ENCODE measurements at regions not wholly inside any gene's neighbourhood (a gene's known extent, or its start where the extent isn't known, plus 50 kb on each side); places are given as distances from the start of the nearest gene placed in this dataset.
"Not testable (repeated sequence)": the region's sequence is repeated elsewhere in the genome, so short reads cannot be mapped to it uniquely, and the experiment has no call there.

DNA sequence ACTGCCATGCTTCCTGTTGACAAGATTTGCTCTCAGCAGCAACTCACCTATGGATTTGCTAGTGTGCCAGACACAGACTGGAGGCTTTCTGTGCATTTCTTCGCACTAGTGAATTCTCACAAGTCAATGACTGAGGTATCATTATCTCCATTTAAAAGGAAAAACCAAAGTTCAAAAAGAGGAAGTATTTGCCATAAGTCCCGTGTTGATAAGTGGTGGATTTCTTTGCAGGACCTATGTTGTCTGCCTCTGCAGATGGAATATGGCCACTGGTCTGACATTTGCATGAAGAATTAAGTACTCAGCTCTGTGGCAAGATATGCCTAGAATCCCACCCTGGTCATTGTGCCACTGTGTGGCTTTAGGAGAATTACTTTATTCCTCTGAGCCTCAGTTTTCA is 299.6 kb downstream of the PAX3 start:
- no peaks in the 10 kb centered on the region for H3K4me1 Mint-ChIP-seq (ENCODE audit: low read depth)

DNA sequence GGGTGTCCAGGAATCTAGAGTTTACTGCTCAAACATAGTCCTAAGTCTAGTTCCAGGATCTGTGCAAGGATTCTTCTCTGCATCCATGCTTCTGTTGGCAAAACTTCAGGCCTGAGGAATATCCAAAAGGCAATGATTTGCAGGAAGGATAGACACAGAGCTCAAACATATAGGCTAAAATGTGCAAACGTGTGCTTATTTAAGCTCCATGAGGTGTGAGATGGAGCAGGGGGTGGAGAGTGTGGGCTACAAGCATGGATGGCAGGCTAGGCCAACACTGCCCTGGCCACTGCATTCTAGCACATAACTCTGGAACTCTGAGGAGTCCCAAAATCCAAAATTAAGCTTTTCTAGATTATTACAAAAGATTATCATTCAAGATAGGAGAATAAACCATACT is 301.1 kb downstream of the PAX3 start:
- no peak for DNase-seq
- H3K4me1 Mint-ChIP-seq (ENCODE audit: low read depth), result no peaks in the 10 kb centered on the region
- peaks cover 3% of the 10 kb centered on the region for H3K27me3 Mint-ChIP-seq (ENCODE audit: low read depth)
- no peaks in the 10 kb centered on the region for H3K9me3 Mint-ChIP-seq
- no peaks in the 10 kb centered on the region for H3K36me3 Mint-ChIP-seq (ENCODE audit: insufficient read depth)
- ATAC-seq, result no peak
- no peak overlapping the region for H3K4me3 Mint-ChIP-seq

More for the DNA sequence above, 299.6 kb downstream of the PAX3 start:
- no peak for ATAC-seq
- H3K36me3 Mint-ChIP-seq (ENCODE audit: insufficient read depth), result no peaks in the 10 kb centered on the region
- H3K9me3 Mint-ChIP-seq, result no peaks in the 10 kb centered on the region
- no peak for DNase-seq
- H3K4me3 Mint-ChIP-seq, result no peak overlapping the region
- H3K27me3 Mint-ChIP-seq (ENCODE audit: low read depth), result peaks cover 3% of the 10 kb centered on the region

DNA sequence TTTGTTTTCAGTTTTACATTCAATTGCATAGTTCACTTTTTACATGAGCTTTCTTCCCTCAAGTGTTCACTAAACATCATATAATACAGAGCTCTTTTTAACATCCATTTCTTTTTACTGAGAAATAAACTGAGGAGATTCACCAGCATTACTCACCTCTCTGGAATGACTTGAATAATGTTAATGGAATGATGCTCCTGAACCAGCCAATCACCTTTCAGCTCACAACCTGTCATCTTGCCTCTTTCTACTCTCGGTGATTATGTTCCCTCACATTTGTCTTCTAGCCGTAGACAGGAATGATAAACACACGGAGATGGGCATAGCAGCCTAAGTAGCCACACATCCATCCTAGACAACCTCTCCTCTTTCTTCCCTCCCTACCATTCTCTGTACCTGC is 301.7 kb downstream of the PAX3 start:
- no peak overlapping the region for H3K4me3 Mint-ChIP-seq
- H3K27me3 Mint-ChIP-seq (ENCODE audit: low read depth), result peaks cover 3% of the 10 kb centered on the region
- DNase-seq (no peak), ATAC-seq (no peak)
- no peaks in the 10 kb centered on the region for H3K9me3 Mint-ChIP-seq
- no peaks in the 10 kb centered on the region for H3K36me3 Mint-ChIP-seq (ENCODE audit: insufficient read depth)
- no peaks in the 10 kb centered on the region for H3K4me1 Mint-ChIP-seq (ENCODE audit: low read depth)

DNA sequence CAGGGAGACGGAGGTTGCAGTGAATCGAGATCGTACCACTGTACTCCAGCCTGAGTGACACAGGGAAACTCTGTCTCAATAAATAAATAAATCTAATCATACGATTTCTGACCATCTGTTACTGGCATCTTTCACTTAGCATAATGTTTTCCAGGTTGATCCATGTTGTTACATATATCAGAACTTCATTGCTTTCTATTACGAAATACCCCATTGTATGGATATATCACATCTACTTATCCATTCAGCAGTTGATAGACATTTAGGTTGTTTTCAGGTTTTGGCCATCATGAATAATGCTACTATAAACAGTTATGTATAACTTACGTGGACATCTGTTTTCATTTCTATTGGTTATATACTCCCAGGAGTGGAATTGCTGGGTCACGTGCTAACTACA is 303.9 kb downstream of the PAX3 start:
- no peaks in the 10 kb centered on the region for H3K4me1 Mint-ChIP-seq (ENCODE audit: low read depth)
- no peak overlapping the region for H3K4me3 Mint-ChIP-seq
- ATAC-seq (no peak), DNase-seq (no peak)
- no peaks in the 10 kb centered on the region for H3K36me3 Mint-ChIP-seq (ENCODE audit: insufficient read depth)
- no peaks in the 10 kb centered on the region for H3K9me3 Mint-ChIP-seq
- H3K27me3 Mint-ChIP-seq (ENCODE audit: low read depth), result peaks cover 3% of the 10 kb centered on the region

DNA sequence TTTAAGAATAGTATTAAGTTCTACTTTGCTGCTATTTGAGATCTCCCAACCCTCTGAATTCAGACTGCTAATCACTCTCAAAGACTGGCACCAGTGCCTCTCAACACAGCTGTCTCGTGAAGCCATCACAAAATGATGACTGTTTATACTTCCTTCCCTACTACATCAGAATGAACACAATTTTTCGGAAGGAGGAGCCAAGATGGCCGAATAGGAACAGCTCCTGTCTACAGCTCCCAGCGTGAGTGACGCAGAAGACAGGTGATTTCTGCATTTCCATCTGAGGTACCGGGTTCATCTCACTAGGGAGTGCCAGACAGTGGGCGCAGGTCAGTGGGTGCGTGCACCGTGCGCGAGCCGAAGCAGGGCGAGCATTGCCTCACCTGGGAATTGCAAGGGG is 314.4 kb downstream of the PAX3 start:
- not testable (repeated sequence) for H3K4me1 Mint-ChIP-seq (ENCODE audit: low read depth); ATAC-seq; H3K9me3 Mint-ChIP-seq

DNA sequence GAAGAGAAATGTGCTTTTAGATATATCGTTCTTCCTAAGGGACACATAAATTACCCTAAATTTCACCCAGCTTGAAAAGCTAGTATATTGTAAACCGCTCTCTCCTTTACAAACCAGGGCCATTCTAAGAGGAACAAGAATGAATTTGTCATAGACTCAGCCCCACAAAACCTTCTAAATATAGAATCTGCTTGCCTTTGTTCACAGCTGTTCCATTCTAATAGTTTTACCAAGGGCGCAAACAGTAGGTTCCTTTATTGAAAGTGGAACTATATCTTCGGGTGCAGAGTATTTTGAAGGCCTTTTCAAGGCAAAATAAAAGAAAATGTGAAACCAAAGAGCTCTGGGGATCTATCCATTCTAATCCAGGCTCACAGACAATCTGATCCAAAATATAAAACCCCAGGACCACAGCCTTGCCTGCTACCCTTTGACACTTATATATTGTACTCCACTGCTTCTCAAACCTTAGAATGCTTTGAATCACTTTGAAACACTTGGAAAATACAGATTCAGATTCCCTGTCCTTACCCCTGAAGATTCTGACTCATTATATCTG is 316.8 kb downstream of the PAX3 start:
- H3K27me3 Mint-ChIP-seq (ENCODE audit: low read depth), result no peaks in the 10 kb centered on the region
- no peak overlapping the region for H3K4me3 Mint-ChIP-seq
- no peaks in the 10 kb centered on the region for H3K9me3 Mint-ChIP-seq
- ATAC-seq (no peak), DNase-seq (no peak)
- H3K36me3 Mint-ChIP-seq (ENCODE audit: insufficient read depth), result no peaks in the 10 kb centered on the region
- H3K4me1 Mint-ChIP-seq (ENCODE audit: low read depth), result no peaks in the 10 kb centered on the region

More for the DNA sequence above, 314.4 kb downstream of the PAX3 start:
- H3K27me3 Mint-ChIP-seq (ENCODE audit: low read depth); H3K36me3 Mint-ChIP-seq (ENCODE audit: insufficient read depth); H3K4me3 Mint-ChIP-seq; DNase-seq: not testable (repeated sequence)

DNA sequence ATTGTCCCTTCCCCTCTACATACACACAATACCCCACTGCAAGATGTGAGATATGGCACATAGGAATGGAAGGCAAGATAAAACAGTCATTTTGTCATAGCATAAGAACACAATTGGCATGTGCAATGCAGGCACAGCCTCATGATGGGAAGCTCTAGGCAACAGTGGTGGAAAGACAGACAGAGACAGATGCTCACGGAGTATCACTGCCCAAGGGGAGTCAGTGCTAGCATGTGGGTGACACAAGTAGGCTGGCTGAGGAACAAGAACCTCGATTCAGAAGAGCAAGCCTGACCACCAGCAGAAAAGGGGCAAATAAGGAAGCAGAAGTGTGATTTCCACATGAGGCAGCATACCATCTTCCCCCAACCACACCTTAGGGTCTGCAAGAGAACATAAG is 323.6 kb downstream of the PAX3 start:
- peaks cover 4% of the 10 kb centered on the region for H3K27me3 Mint-ChIP-seq (ENCODE audit: low read depth)
- H3K9me3 Mint-ChIP-seq, result no peaks in the 10 kb centered on the region
- no peak for ATAC-seq

DNA sequence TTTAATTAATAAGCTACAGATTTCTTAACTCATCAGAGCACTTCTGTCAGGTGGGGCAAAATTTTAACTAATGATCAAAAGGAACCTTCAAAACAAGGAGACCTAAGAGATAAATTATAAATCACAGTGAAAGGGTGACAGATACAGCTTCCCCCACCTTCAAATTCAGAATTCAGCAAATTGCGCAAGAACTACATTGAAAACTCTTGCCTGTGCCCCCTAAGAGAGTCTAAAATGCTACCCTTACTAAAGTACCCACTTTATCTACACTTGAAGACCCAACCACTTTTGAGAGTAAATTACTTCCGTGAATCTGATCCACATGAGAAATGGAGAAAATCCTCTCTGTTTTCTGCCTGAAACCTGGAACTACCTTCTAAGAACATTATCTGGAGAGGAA is 324.9 kb downstream of the PAX3 start:
- H3K9me3 Mint-ChIP-seq, result no peaks in the 10 kb centered on the region
- H3K36me3 Mint-ChIP-seq (ENCODE audit: insufficient read depth), result no peaks in the 10 kb centered on the region
- no peak for ATAC-seq

More for the DNA sequence above, 323.6 kb downstream of the PAX3 start:
- DNase-seq, result no peak
- Mint-ChIP-seq H3K4me3 (no peak overlapping the region), H3K36me3 (ENCODE audit: insufficient read depth) (no peaks in the 10 kb centered on the region), H3K4me1 (ENCODE audit: low read depth) (no peaks in the 10 kb centered on the region)

DNA sequence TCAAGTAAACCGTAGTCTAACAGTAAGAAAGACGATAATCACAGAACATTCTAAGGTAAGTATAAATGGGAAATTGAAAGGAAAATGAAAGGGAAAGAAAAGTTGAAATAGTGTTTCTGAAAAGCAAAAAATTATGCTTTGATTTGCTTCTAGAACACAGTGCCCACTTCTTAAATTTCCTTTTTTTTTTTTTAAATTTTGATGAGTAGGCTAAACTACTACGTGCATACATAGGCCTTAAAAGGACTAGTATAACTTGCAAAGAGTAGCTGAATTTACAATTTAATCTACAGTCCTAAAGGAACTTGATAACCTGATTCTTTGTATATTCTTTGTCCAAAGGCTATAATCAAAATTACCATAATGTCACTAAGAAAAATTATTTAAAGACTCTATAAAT is 325.3 kb downstream of the PAX3 start:
- Mint-ChIP-seq H3K27me3 (ENCODE audit: low read depth) (peaks cover 5% of the 10 kb centered on the region), H3K9me3 (no peaks in the 10 kb centered on the region), H3K36me3 (ENCODE audit: insufficient read depth) (no peaks in the 10 kb centered on the region), H3K4me3 (no peak overlapping the region), H3K4me1 (ENCODE audit: low read depth) (no peaks in the 10 kb centered on the region)
- ATAC-seq (no peak), DNase-seq (no peak)

More for the DNA sequence above, 324.9 kb downstream of the PAX3 start:
- no peak for DNase-seq
- no peaks in the 10 kb centered on the region for H3K4me1 Mint-ChIP-seq (ENCODE audit: low read depth)
- H3K27me3 Mint-ChIP-seq (ENCODE audit: low read depth), result peaks cover 5% of the 10 kb centered on the region
- no peak overlapping the region for H3K4me3 Mint-ChIP-seq

DNA sequence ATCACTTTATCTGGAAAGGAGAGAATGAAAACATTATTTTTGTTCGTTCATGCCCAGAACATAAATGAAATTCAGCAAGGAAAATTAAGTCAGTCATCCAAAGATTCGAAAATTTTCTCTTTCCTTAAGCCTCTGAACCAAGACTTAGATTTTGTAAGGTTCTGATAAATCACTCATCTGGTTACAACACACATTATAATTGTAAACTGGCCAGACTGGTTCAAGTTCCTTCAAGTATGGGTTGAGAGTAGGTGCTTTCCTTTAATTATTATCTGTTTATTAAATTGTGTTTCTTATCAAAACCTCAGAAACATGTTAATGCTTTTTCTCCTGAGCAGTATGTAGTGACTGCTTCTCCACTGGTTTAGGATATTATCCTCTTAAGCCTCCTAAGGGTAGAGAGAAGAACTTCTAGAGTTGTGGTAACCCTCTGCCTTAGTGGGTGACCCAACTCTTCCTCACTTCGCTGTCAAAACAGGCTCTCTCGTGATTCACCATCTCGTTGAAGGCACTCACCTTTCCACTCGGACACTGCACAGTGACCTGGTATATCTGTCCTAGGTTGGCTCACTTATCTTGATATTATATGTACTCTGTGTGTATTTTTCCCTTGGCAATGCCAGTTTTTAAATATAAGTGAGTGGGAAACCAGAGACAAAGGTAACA is 325.9 kb downstream of the PAX3 start:
- Mint-ChIP-seq H3K4me1 (ENCODE audit: low read depth) (no peaks in the 10 kb centered on the region), H3K4me3 (no peak overlapping the region), H3K27me3 (ENCODE audit: low read depth) (peaks cover 5% of the 10 kb centered on the region), H3K36me3 (ENCODE audit: insufficient read depth) (no peaks in the 10 kb centered on the region), H3K9me3 (no peaks in the 10 kb centered on the region)
- DNase-seq, result no peak
- no peak for ATAC-seq

DNA sequence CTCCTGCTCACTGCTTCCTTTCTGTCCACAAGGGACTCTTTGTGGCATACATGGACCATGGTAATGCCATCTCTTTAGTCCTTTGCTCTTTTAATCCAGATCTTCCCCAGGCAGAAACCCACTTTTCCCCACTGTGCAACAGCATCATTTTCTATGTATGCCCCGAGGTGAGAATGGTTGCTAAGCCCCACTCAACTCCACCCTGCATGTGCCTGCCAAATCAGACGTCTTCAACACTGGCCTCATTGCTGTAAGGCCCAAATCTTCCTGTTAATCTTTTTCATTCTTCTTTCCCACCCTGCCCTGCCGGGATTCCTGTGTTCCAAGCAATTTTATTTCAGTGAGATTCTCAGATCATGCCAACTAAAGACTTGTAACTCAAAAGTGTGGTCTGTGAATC is 328.4 kb downstream of the PAX3 start:
- DNase-seq, result no peak
- Mint-ChIP-seq H3K36me3 (ENCODE audit: insufficient read depth) (no peaks in the 10 kb centered on the region), H3K27me3 (ENCODE audit: low read depth) (peaks cover 5% of the 10 kb centered on the region), H3K4me3 (no peak overlapping the region), H3K4me1 (ENCODE audit: low read depth) (no peaks in the 10 kb centered on the region), H3K9me3 (no peaks in the 10 kb centered on the region)
- ATAC-seq, result no peak

DNA sequence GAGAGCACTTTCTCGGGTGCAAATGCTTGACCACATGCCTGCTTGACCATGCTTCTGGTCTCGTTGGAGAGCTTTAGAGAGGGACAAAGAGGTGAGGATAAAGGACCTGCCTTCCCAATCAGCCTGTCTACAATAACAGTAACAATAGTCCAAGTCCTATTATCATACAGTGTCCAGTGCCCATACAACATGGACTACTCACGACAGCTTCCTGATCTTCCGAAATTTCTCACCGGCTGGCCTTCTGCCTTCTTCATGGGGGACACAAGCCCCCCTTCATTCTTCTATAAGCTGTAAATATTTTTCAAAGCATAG is 329.0 kb downstream of the PAX3 start:
- Mint-ChIP-seq H3K9me3 (no peaks in the 10 kb centered on the region), H3K36me3 (ENCODE audit: insufficient read depth) (no peaks in the 10 kb centered on the region), H3K4me3 (no peak overlapping the region), H3K4me1 (ENCODE audit: low read depth) (no peaks in the 10 kb centered on the region), H3K27me3 (ENCODE audit: low read depth) (peaks cover 5% of the 10 kb centered on the region)
- DNase-seq (no peak), ATAC-seq (no peak)

DNA sequence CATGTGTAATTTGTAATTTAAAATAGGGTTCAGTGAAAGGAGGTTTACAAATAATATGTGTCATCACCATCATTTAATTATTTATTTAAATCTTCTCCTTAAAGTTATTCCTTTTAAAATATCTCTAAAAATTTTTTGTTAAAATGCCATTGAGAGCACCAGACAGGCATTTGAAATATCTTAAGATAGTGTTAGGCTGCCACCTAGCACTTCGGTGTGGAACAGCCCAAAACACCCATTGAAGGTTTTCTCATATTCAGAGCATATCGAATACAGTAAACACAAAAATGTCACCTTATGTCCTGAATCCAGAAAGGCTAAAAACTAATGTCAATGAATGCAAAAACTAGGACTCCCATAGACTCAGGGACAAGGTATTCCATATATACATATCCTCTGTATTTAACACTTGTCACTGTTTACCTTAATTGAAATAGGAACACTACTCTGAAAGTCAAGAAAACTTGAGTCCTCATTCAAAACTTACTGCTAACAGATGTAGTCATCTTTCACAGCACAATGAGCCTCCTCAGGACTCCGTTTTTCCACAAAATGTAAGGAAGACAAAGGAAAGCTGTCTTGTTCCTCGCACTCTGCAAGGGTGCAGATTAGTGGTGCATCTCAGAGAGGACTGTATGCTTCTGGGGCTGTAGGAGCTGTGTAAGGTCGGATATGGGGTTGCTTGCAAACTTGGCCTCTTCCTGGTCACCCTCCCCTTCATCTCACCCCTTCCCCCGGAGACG is 329.5 kb downstream of the PAX3 start:
- DNase-seq (no peak), ATAC-seq (no peak)
- H3K4me1 Mint-ChIP-seq (ENCODE audit: low read depth), result no peaks in the 10 kb centered on the region
- peaks cover 5% of the 10 kb centered on the region for H3K27me3 Mint-ChIP-seq (ENCODE audit: low read depth)
- no peak overlapping the region for H3K4me3 Mint-ChIP-seq
- H3K9me3 Mint-ChIP-seq, result no peaks in the 10 kb centered on the region
- H3K36me3 Mint-ChIP-seq (ENCODE audit: insufficient read depth), result no peaks in the 10 kb centered on the region

DNA sequence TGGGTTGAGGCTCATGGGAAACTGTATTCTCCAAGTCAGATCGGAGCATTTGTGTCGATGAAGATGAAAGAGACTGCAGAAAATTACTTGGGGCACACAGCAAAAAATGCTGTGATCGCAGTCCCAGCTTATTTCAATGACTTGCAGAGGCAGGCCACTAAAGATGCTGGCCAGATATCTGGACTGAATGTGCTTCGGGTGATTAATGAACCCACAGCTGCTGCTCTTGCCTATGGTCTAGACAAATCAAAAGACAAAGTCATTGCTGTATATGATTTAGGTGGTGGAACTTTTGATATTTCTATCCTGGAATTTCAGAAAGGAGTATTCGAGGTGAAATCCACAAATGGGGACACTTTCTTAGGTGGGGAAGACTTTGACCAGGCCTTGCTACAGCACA is 336.6 kb downstream of the PAX3 start:
- ATAC-seq, result no peak
- H3K4me1 Mint-ChIP-seq (ENCODE audit: low read depth), result no peaks in the 10 kb centered on the region

DNA sequence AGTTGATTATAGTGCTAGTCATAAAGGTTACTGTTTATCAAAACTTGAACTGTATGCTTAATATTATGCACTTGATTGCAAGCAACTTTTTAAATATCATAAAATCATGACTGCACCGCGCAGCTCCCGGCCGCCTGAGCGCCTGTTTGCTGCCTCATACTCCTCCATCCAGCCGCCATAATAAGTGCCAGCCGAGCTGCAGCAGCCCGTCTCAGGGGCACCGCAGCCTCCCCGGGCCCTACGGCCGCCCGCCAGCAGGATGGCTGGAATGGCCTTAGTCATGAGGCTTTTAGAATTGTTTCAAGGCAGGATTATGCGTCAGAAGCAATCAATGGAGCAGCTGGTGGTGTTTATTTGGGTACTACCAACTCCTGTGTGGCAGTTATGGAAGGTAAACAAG is 337.2 kb downstream of the PAX3 start:
- Mint-ChIP-seq H3K4me3 (no peak overlapping the region), H3K27me3 (ENCODE audit: low read depth) (no peaks in the 10 kb centered on the region), H3K9me3 (no peaks in the 10 kb centered on the region), H3K36me3 (ENCODE audit: insufficient read depth) (no peaks in the 10 kb centered on the region), H3K4me1 (ENCODE audit: low read depth) (no peaks in the 10 kb centered on the region)
- ATAC-seq (no peak), DNase-seq (no peak)

More for the DNA sequence above, 336.6 kb downstream of the PAX3 start:
- H3K9me3 Mint-ChIP-seq, result no peaks in the 10 kb centered on the region
- no peaks in the 10 kb centered on the region for H3K27me3 Mint-ChIP-seq (ENCODE audit: low read depth)
- no peak for DNase-seq
- no peak overlapping the region for H3K4me3 Mint-ChIP-seq
- H3K36me3 Mint-ChIP-seq (ENCODE audit: insufficient read depth), result no peaks in the 10 kb centered on the region

Data from activated T-cell treated with anti-CD3 and anti-CD28 coated beads, Interleukin-2, amount 50 U/mL, for 4 hours (primary cell).